ENCODE measurements at regions not wholly inside any gene's neighbourhood (a gene's known extent, or its start where the extent isn't known, plus 50 kb on each side); places are given as distances from the start of the nearest gene placed in this dataset.
"Not testable (repeated sequence)": the region's sequence is repeated elsewhere in the genome, so short reads cannot be mapped to it uniquely, and the experiment has no call there.

DNA sequence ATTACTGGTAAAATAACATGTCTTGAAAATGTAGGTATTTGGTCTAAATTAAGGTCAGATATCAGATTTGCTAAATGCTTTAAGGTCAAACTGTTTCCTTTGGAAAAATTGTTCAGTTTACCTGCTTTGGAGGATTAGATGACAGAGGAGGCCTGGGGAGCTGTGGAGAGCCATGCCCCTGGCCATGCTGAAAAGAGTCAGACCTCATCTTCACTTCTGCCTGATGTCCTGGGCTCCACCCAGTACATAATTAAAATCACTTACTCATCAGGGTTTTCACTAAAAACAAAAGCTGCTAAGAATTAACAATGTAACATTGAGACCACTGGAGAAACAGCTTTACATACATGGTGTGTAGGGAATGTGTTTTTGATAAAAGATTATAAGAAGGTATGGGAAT, 60.8 kb upstream of the UNC93A start:
- DNase-seq = no peak

DNA sequence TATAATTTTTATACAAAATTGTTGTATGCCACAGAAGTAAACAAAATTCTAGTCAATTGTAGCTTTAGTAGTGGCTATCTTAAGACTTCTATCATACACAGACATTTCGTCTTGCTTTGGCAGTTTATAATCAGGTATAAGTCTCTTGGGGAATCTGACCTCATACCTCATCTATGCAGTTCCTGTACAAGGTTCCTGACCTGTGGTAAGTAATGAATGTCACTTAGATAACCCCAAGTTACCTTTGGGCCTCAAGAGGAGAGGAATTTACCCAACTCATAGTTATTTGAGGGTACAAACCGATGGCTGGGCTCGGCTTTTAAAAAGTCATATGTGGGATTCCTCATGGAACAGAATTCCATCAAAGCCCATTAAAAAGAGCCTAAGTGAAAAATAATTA, 58.8 kb upstream of the UNC93A start:
- DNase-seq = no peak

DNA sequence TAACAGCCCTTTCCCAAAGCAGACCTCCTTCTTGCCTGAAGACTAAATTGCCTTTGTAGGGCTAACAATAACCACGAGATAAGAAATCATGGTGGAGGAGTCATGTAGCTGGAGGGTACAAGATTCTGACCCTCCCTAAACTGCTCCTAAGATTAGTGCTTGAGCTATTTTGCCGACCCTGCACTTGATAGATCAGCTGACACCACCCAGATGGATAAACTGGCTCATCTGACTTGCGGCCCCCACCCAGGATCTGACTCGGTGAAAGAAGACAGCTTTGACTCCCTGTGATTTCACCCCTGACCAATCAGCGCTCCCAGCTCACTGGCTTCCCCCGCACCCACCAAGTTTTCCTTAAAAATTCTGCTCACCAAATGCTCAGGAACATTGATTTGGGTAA, 57.6 kb upstream of the UNC93A start:
- no peak for DNase-seq

DNA sequence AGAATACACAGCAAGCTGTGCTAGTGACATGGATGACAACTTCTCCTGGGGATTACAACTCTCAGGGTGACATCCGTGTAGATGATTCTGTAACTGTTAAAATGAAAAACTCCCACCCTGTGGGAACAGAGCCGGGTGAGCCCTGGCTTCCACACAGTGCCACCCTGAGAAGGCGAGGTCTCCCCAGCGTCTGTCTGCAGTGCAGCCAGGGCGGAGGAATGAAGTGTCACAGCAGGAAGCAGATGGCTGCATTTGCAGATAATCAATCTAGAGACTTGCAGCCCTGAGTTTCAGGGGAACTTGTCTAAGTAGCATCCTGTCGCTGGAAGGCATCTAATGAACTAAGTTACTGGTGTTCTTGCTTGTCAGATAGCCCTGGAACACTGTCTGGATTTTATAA, 56.5 kb upstream of the UNC93A start:
- DNase-seq = not testable (repeated sequence)

DNA sequence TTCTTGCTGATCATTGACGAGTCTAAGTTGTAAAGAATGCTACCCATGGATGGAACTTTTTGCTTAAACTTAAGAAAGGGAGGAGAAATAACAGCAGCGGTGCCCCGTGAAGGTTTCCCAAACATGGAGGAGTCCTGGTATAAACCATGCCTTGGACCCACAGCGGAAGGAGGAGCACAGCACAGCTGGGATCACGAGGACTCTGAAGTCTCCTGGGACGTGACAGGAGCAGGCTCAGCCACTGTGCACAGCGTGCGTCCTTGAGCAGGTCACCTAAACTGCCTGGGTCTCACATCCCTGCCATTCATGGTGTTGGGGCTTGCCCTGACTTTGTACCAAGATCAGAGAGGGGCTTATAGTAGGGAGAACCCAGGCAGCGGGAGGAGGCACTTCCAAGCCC, 56.1 kb upstream of the UNC93A start:
- no peak for DNase-seq

DNA sequence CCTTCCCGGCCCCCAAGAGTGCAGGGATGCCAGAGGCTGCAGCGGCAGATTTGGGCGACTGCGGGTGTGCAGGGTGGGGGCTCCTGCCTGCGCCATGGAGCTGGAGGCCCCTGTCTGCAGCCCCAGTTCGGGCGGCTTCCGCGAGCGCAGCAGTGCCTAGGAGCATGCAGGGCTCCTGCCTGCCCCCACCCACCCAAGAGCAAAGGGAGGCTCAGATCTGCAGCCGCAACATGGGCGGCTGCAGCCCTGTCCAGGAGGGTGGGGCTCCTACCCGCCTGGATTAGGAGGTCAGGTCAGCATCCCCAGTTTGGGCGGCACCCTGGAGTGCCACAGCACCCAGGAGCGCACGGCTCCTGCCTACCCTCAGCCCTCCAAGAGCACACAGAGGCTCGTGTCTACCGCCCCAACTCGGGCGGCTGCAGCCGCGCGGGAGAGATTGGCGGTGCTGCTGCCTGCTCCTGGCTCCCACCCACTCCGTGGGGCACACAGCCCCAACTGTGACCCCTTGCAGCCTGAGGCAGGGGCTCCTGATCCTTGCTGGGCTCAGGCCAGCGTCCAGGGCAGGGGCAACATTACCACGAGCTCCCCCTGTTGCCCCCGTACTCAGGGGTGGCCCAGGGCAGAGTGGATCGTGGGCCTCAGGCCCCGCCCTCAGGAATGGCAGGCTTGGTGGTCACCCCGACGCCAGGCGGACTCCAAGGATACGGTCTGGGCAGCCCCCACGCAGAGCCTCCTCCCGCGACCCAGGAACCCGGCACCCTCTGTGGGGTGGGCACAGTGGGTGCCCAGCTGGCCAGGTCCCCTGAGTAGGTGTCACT, 55.5 kb upstream of the UNC93A start:
- DNase-seq = no peak

DNA sequence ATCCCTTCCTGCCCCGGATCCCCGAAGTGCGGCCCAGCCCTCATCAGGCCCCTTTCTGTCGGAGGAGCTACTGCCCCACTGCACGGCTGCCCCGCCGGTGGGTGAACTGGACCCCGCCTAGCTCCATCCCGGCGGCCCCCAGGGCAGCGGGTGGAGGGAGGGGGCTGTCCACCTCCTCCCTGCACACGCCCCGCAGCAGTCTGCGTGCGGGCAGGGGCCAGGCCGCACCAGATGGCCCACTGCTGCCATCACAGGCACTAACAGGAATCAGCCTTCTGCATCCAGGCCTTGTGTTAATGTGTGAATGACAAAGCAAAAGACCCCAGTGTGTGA, 54.9 kb upstream of the UNC93A start:
- DNase-seq = no peak

DNA sequence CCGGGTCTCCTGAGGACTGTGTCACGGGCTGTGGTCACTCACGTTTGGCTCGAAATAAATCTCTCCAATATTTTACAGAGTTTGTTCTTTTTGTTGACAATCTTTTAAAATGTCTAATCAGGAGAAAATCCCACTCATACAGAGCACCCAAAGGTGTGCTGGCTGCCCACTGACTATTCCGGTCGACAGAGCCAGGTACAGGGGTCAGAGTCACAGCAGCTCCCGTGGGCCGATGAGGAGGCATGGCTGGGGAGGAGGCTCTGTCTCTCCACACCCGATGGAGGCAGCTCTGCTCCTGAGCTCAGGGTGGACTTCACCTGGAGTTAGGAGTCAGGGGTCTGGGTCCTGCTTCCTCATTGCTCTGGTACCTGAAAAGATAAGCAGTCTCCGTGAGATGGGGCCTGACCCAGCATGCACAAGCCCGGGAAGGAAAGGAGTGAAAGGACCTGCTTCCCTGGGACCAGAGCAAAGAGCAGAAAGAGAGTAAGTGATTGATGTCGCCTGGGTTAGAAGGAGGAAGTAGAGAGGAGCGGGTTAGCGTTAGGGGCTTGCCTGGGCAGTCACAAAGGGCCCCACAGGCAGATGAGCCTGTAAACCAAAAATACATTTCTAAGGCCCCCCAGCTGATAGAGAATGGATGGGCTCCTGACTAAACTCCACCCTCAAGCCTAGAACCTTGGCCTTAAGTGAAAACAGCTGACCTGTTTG, 53.5 kb upstream of the UNC93A start:
- DNase-seq = no peak

DNA sequence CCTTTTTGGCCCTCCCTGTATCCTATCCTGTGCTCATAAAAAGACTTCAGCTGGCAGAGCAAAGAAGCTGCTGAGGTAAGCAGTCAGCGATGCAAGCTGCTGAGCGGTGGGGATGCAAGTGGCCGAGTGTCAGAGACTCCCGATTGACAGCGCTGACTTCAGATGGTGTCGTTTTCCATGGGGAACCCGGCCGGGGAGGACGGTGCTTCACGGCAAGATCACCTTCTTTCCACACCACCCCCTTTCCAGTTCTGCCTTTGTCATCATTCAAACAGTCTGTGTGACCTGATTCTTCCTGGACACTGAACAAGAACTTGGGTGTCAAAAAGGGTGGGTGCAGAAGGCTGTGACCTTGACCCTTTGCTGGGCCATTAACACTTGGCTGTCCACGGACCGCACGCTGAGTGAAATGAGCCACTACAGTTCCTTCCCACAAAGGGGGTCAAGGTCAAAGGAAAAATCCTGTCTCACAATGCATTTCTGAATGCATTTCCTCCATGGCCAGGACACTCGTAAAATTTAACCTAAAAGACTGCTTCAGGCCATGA, 52.9 kb upstream of the UNC93A start:
- DNase-seq = no peak

DNA sequence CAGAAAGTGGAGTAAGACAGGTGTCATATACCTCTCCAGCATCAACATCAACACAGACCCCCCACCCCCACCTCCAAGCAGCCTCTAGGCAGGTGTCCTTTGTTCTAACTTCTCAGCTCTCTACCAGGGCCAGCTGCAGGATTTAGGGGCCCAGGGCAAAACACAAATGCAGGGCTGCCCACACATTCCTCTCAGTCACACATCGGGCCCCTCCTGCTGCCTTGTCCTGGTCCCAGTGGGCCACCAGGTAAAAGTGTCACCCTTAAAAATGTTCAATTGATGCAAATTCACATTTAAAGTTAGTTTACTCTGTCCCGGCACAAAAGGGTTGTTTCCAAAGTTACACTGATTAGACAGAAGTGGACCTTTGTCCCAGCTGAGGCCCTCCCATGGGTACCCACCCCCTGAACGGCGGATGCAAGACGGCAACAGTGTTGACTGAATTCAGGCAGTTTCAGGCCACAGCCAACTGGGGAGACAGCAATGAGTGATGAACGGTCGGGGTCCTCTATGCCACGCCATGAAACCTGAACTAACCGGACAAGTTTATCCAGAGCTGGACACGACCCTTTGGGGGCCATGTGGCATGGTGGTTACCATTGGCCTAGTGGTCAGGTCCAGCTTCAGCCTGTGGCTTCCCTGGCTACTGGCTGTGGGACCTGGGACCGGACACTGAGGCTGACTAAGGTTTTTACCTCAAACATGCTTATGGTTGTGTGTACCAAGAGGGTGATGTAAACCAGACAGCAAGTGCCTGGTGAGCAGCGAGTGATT, 52.2 kb upstream of the UNC93A start:
- no peak for DNase-seq

DNA sequence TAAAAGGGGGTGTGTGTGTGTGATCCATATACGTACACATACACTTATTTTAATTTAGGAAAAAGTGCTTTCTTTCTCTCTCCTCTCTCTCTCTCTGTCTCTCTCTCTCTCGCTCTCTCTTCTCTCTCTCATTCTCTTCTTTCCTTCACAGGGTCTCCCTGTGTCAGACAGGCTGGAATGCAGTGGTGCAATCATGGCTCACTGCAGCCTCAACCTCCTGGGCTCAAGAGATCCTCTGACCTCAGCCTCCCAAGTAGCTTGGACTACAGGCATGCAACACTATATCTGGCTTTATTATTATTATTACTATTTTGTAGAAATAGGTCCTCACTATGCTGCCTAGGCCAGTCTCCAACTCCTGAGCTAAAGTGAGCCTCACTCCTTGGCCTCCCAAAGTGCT, 51.6 kb upstream of the UNC93A start:
- not testable (repeated sequence) for DNase-seq

DNA sequence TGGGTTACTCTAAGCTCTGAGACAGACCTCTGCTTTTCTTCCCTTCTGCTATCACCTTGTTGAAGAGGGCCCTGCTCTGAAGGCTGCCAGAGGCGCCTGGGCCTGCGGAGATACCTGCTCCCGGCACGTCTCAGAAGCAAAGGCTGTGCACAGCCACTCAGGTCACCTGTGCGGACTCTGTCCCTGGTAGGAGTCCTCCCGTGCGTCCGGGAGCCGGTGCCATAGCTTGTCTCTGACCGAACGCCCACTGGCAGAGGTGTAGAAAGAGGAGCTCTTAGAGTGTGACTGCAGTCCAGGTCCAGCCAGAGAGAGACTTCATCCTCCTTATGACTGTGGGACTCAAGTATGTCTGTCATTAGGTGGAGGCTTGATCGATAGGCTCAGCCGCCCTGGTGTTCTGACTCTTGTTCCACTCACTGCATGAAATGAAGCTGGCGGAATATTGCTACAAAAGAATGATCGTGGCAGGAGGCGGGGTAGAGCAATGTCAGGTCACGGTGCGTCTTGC, 51.0 kb upstream of the UNC93A start:
- DNase-seq = no peak

Data from stimulated activated CD4-positive, alpha-beta T cell treated with anti-CD3 and anti-CD28 coated beads, Interleukin-1b, Interleukin-23, amount 100 ng/mL, for 48 hours (primary cell).